DOHH2 (cell line): ENCODE measurements at regions not wholly inside any gene's neighbourhood (a gene's known extent, or its start where the extent isn't known, plus 50 kb on each side); places are given as distances from the start of the nearest gene placed in this dataset.

Experiments
- H3F3A ChIP-seq: fragments of 200-600 bp; sonication (generic), shearing (Covaris generic); 2 replicates; pipeline ENCODE4 v1.6.0; 2016; ENCODE audit warnings: antibody characterized with exemption, mild to moderate bottlenecking; ENCODE audit not compliant: control insufficient read depth, insufficient read depth
- H3K27ac ChIP-seq: fragments of 200-600 bp; sonication (generic); 2 replicates; pipeline ENCODE4 v1.5.1; 2014; ENCODE audit warnings: low read depth, mild to moderate bottlenecking, low read length, moderate library complexity
- H3K27me3 ChIP-seq: fragments of 200-600 bp; sonication (generic); 2 replicates; pipeline ENCODE4 v1.6.1; 2014; ENCODE audit warnings: mild to moderate bottlenecking, low read length, mixed read lengths; ENCODE audit not compliant: control insufficient read depth
- H3K36me3 ChIP-seq: fragments of 200-600 bp; sonication (generic); 2 replicates; pipeline ENCODE4 v1.6.1; 2014; ENCODE audit warnings: mild to moderate bottlenecking, low read length, moderate library complexity, mixed read lengths; ENCODE audit not compliant: control insufficient read depth
- H3K4me1 ChIP-seq: fragments of 200-600 bp; sonication (generic); 2 replicates; pipeline ENCODE4 v1.6.1; 2014; ENCODE audit warnings: mild to moderate bottlenecking, low read length, mixed read lengths; ENCODE audit not compliant: control insufficient read depth
- H3K4me2 ChIP-seq: fragments of 200-600 bp; sonication (generic); 2 replicates; pipeline ENCODE4 v1.6.0; 2014; ENCODE audit warnings: mild to moderate bottlenecking, low read length, moderate library complexity
- H3K4me3 ChIP-seq: fragments of 200-600 bp; sonication (generic); 2 replicates; pipeline ENCODE4 v1.5.1; 2014; ENCODE audit warnings: mild to moderate bottlenecking, low read length, mixed read lengths
- H3K79me2 ChIP-seq: fragments of 200-600 bp; sonication (generic); 2 replicates; pipeline ENCODE4 v1.6.1; 2014; ENCODE audit warnings: mild to moderate bottlenecking, low read length, mixed read lengths; ENCODE audit not compliant: control insufficient read depth
- H3K9me2 ChIP-seq: fragments of 200-600 bp; sonication (generic); replicated peaks from 2 replicates; pipeline ENCODE4 v1.6.1; 2014; ENCODE audit warnings: mild to moderate bottlenecking, low read length, mixed read lengths; ENCODE audit not compliant: control insufficient read depth
- H3K9me3 ChIP-seq: fragments of 200-600 bp; sonication (generic); 2 replicates; pipeline ENCODE4 v1.6.1; 2014; ENCODE audit warnings: antibody characterized with exemption, low read length, mixed read lengths; ENCODE audit not compliant: control insufficient read depth, insufficient read depth
- H4K20me1 ChIP-seq: fragments of 200-600 bp; sonication (generic); 2 replicates; pipeline ENCODE4 v1.6.0; 2014; ENCODE audit warnings: low read depth, mild to moderate bottlenecking, antibody characterized with exemption, low read length, moderate library complexity; ENCODE audit not compliant: control insufficient read depth, insufficient read depth
- CTCF ChIP-seq: fragments of 200-600 bp; sonication (generic); IDR thresholded peaks from one replicate; pipeline ENCODE4 v1.5.1; 2014; ENCODE audit warnings: antibody characterized with exemption, mild to moderate bottlenecking, low read depth, low read length; ENCODE audit not compliant: poor library complexity, severe bottlenecking
- EZH2phosphoT487 ChIP-seq: fragments of 200-600 bp; sonication (generic); IDR thresholded peaks from 2 replicates; pipeline ENCODE4 v1.6.1; 2017; ENCODE audit warnings: borderline replicate concordance, mild to moderate bottlenecking, antibody characterized with exemption, low read length, moderate library complexity, mixed read lengths

- Histone ChIP-seq H3K9me2 (no peaks in the 10 kb centered on the region), H3K4me3 (no peak overlapping the region), H3K36me3 (no peaks in the 10 kb centered on the region), H3K79me2 (no peaks in the 10 kb centered on the region), H3K27ac (no peak overlapping the region), H3K4me2 (no peak overlapping the region), H4K20me1 (no peaks in the 10 kb centered on the region), H3K4me1 (no peaks in the 10 kb centered on the region), H3K27me3 (no peaks in the 10 kb centered on the region), H3K9me3 (no peaks in the 10 kb centered on the region), H3F3A (no peaks in the 10 kb centered on the region)
- no peak for TF ChIP-seq CTCF
- no peak for TF ChIP-seq EZH2phosphoT487
Measured at GRCh38 chr9:115733318-115734110, 420.1 kb upstream of the PAPPA start.

GRCh38 chr9:115739096-115739875, 414.3 kb upstream of the PAPPA start:
- H3K4me2 ChIP-seq = no peak overlapping the region
- no peak for TF ChIP-seq EZH2phosphoT487
- no peak for TF ChIP-seq CTCF
- H3K4me3 ChIP-seq = no peak overlapping the region
- H3K27ac ChIP-seq = no peak overlapping the region
- H3K9me2 ChIP-seq = no peaks in the 10 kb centered on the region
- no peaks in the 10 kb centered on the region for H3K4me1 ChIP-seq
- no peaks in the 10 kb centered on the region for H3K36me3 ChIP-seq
- no peaks in the 10 kb centered on the region for H4K20me1 ChIP-seq
- H3K79me2 ChIP-seq = no peaks in the 10 kb centered on the region
- H3F3A ChIP-seq = no peaks in the 10 kb centered on the region
- H3K27me3 ChIP-seq = no peaks in the 10 kb centered on the region
- H3K9me3 ChIP-seq = no peaks in the 10 kb centered on the region

GRCh38 chr9:115740986-115741385, 412.6 kb upstream of the PAPPA start:
- TF ChIP-seq CTCF = no peak
- TF ChIP-seq EZH2phosphoT487 = no peak
- no peaks in the 10 kb centered on the region for H3K9me2 ChIP-seq

More at GRCh38 chr9:115740986-115741385, 412.6 kb upstream of the PAPPA start:
- Histone ChIP-seq H3K27me3 (no peaks in the 10 kb centered on the region), H3K4me1 (no peaks in the 10 kb centered on the region), H3F3A (no peaks in the 10 kb centered on the region), H3K9me3 (no peaks in the 10 kb centered on the region), H3K4me3 (no peak overlapping the region), H3K36me3 (no peaks in the 10 kb centered on the region), H4K20me1 (no peaks in the 10 kb centered on the region), H3K4me2 (no peak overlapping the region), H3K79me2 (no peaks in the 10 kb centered on the region), H3K27ac (no peak overlapping the region)
